Transverse colon (tissue), 4 donors: ENCODE measurements at regions not wholly inside any gene's neighbourhood (a gene's known extent, or its start where the extent isn't known, plus 50 kb on each side); places are given as distances from the start of the nearest gene placed in this dataset.

Experiments
- EP300 ChIP-seq: sonication (generic); formaldehyde crosslinking; IDR thresholded peaks from one replicate; pipeline ENCODE4 v1.6.1; 2017; ENCODE audit warnings: antibody characterized with exemption, low read depth
- POLR2AphosphoS5 ChIP-seq, 3 donors: sonication (generic); formaldehyde crosslinking; IDR thresholded peaks; one replicate each; pipeline ENCODE4 v1.6.1; 2016; ENCODE audit warnings: antibody characterized with exemption in 3 of 3
- TF ChIP-seq, protein P1 (sequence below), 5 experiments: fragments of 200-600 bp in 3 of 5; fragments of 450-650 bp in 2 of 5; sonication (generic) in 3 of 5; IDR thresholded peaks; 1 replicate in 2 of 5; 2 replicates in 3 of 5; pipeline ENCODE4 v1.5.1; 2016 to 2017; ENCODE audit warnings: antibody characterized with exemption in 5 of 5, inconsistent platforms in 3 of 5, mild to moderate bottlenecking in 2 of 5, moderate library complexity in 1 of 5

- TF ChIP-seq EP300 (no peak), POLR2AphosphoS5 (IDR thresholded peaks at IDR 0.05) (no peak)
- TF ChIP-seq, protein P1, sequence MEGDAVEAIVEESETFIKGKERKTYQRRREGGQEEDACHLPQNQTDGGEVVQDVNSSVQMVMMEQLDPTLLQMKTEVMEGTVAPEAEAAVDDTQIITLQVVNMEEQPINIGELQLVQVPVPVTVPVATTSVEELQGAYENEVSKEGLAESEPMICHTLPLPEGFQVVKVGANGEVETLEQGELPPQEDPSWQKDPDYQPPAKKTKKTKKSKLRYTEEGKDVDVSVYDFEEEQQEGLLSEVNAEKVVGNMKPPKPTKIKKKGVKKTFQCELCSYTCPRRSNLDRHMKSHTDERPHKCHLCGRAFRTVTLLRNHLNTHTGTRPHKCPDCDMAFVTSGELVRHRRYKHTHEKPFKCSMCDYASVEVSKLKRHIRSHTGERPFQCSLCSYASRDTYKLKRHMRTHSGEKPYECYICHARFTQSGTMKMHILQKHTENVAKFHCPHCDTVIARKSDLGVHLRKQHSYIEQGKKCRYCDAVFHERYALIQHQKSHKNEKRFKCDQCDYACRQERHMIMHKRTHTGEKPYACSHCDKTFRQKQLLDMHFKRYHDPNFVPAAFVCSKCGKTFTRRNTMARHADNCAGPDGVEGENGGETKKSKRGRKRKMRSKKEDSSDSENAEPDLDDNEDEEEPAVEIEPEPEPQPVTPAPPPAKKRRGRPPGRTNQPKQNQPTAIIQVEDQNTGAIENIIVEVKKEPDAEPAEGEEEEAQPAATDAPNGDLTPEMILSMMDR (IDR thresholded peaks at IDR 0.05) = no peak
Measured at GRCh38 chr5:77942578-77943239, 166.6 kb upstream of the TBCA start.
